ENCODE measurements at regions not wholly inside any gene's neighbourhood (a gene's known extent, or its start where the extent isn't known, plus 50 kb on each side); places are given as distances from the start of the nearest gene placed in this dataset.
A peak's percentile ranks its signal among the peaks of the same experiment; 100 is the strongest.

DNA sequence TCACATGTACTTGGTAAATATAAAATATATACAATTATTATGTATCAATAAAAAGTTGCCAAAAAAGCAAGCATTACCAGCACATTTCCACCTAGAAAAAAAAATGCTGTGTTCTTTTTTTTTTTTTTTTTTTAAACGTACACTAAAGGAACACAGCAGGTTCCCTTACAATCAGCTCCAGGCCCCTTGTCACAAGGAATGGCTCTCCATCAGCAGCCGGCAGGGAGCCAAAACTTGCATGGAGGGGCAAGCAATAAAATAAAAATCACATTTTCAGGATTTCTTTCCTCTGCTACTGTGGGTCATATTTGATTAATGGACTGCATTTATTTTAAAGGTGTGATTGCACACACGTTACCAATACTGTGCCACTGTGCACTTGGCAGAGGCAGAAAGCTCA lies 460.3 kb downstream of the GPAT3 start:
- H3K4me3 ChIP-seq (ENCODE audit: low read depth, low read length), result no peak overlapping the region
- no peak for TF ChIP-seq CTCF (conservative IDR thresholded peaks at IDR 0.05; ENCODE audit: low read depth, low read length)
- no peak for DNase-seq (ENCODE audit: low read depth)

- DNase-seq (ENCODE audit: low read depth), result no peak
- peak; percentile 15 for TF ChIP-seq CTCF (conservative IDR thresholded peaks at IDR 0.05; ENCODE audit: low read depth, low read length)
- no peak overlapping the region for H3K4me3 ChIP-seq (ENCODE audit: low read depth, low read length)
These were observed 457.9 kb downstream of the GPAT3 start for GRCh38 chr4:83993774-83994173.

- TF ChIP-seq CTCF (conservative IDR thresholded peaks at IDR 0.05; ENCODE audit: low read depth, low read length), result no peak
- no peak for DNase-seq (ENCODE audit: low read depth)
- H3K4me3 ChIP-seq (ENCODE audit: low read depth, low read length), result no peak overlapping the region
These were observed 453.9 kb downstream of the GPAT3 start for GRCh38 chr4:83989835-83990234.

DNA sequence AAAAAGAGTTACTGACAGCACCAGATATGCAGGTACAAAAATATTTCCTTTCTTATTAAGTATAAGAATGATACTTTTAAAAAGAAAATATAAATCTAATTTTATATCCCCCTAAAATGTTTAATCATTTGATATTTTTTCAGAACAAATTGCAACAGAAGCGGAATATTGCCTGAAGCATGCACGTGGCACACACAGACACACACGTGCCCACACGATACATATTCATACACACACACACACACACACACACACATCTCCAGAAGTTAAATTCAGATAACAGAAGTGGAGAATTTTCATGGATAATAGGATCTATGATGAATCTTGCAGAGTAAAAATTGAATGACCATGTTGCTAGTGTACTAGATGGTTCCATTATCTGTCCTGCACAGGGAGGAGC lies 445.2 kb downstream of the GPAT3 start:
- H3K4me3 ChIP-seq (ENCODE audit: low read depth, low read length), result no peak overlapping the region
- no peak for DNase-seq (ENCODE audit: low read depth)
- TF ChIP-seq CTCF (conservative IDR thresholded peaks at IDR 0.05; ENCODE audit: low read depth, low read length), result no peak

DNA sequence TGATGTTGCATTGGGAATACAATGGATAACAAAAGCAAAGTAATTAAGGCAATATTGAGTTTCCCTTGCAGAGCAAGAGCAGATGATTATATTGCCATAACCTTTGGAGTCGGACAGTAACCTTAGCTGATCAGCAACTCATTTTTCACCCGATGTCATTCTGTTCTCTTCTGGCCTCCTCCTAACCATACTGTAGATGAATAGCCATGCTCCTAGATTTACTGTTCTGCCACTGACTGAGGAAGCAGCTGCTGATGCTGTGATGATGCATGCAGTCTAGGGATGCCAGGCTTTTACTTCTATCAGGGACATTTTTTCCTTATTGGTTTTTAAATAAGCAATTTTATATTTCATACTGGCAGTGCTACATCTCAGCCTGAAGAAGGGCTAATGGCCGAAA lies 443.9 kb downstream of the GPAT3 start:
- H3K4me3 ChIP-seq (ENCODE audit: low read depth, low read length), result no peak overlapping the region
- no peak for DNase-seq (ENCODE audit: low read depth)
- TF ChIP-seq CTCF (conservative IDR thresholded peaks at IDR 0.05; ENCODE audit: low read depth, low read length), result no peak

- TF ChIP-seq CTCF (conservative IDR thresholded peaks at IDR 0.05; ENCODE audit: low read depth, low read length), result no peak
- no peak for DNase-seq (ENCODE audit: low read depth)
- no peak overlapping the region for H3K4me3 ChIP-seq (ENCODE audit: low read depth, low read length)
These were observed 438.3 kb downstream of the GPAT3 start for GRCh38 chr4:83974111-83974780.

DNA sequence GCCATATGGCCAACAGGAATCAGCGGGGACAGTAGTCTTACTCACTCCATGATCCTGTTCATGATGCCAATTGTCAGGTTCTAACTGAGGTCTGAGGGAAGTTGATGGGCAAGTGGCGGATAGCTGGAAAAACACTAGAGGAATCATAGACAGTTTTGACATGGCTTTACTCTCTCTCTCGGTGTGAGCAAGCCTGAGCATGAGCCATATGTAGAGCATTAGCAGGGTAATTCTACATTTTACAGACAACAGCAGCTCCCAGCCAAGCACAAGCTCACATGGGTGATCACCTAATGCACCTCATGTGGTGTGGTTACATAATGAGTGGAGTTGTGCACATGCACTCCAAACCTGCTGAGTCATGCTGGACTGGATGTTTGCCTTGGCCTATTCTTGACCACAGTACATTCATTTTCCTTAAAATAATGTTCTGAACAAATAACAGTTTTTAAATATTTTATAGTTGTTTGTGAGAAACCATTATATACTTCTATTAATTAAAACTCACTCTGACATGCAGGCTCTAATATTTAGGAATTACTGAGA lies 429.2 kb downstream of the GPAT3 start:
- no peak overlapping the region for H3K4me3 ChIP-seq (ENCODE audit: low read depth, low read length)
- no peak for TF ChIP-seq CTCF (conservative IDR thresholded peaks at IDR 0.05; ENCODE audit: low read depth, low read length)
- DNase-seq (ENCODE audit: low read depth), result no peak

Measured in epithelial cell of proximal tubule (primary cell).